GM21390 (cell line): ENCODE measurements at regions not wholly inside any gene's neighbourhood (a gene's known extent, or its start where the extent isn't known, plus 50 kb on each side); places are given as distances from the start of the nearest gene placed in this dataset.
"Not testable (repeated sequence)": the region's sequence is repeated elsewhere in the genome, so short reads cannot be mapped to it uniquely, and the experiment has no call there.

Source experiments
- ATAC-seq: cut with Tn5 transposase; IDR thresholded peaks from one replicate; pipeline ENCODE4 v1.9.1; 2021; ENCODE audit not compliant: unreplicated experiment

GRCh38 chr6:99668036-99668705 is 61.5 kb downstream of the PRDM13 start:
- no peak for ATAC-seq

GRCh38 chr6:99689916-99690685 is 83.5 kb downstream of the PRDM13 start:
- no peak for ATAC-seq

GRCh38 chr6:99702287-99702686 is 95.7 kb downstream of the PRDM13 start:
- not testable (repeated sequence) for ATAC-seq

GRCh38 chr6:99709062-99709461 is 102.4 kb downstream of the PRDM13 start:
- ATAC-seq, result no peak

- no peak for ATAC-seq
Observed at GRCh38 chr6:99711302-99711701, 104.7 kb downstream of the PRDM13 start.

GRCh38 chr6:99711925-99712324 is 105.3 kb downstream of the PRDM13 start:
- ATAC-seq, result no peak

GRCh38 chr6:99712519-99712918 is 105.9 kb downstream of the PRDM13 start:
- ATAC-seq, result no peak

GRCh38 chr6:99722043-99722442 is 115.4 kb downstream of the PRDM13 start:
- not testable (repeated sequence) for ATAC-seq

- ATAC-seq, result not testable (repeated sequence)
Observed at GRCh38 chr6:99730237-99730636, 123.6 kb downstream of the PRDM13 start.

GRCh38 chr6:99736302-99736701 is 129.7 kb downstream of the PRDM13 start:
- no peak for ATAC-seq

- no peak for ATAC-seq
Observed at GRCh38 chr6:99739526-99739925, 132.9 kb downstream of the PRDM13 start.

GRCh38 chr6:99741092-99741491 is 134.5 kb downstream of the PRDM13 start:
- ATAC-seq, result no peak

GRCh38 chr6:99743647-99744046 is 137.0 kb downstream of the PRDM13 start:
- no peak for ATAC-seq

- ATAC-seq, result no peak
Observed at GRCh38 chr6:99745651-99746050, 139.0 kb downstream of the PRDM13 start.

- ATAC-seq, result peak; percentile 96
Observed at GRCh38 chr6:99746261-99746895, 139.7 kb downstream of the PRDM13 start.

- ATAC-seq, result no peak
Observed at GRCh38 chr6:99761711-99762110, 155.1 kb downstream of the PRDM13 start.

- ATAC-seq, result no peak
Observed at GRCh38 chr6:99768166-99768565, 161.5 kb downstream of the PRDM13 start.

GRCh38 chr6:99779631-99780555 is 173.3 kb downstream of the PRDM13 start:
- ATAC-seq, result no peak

GRCh38 chr6:99780556-99780885 is 173.9 kb downstream of the PRDM13 start:
- no peak for ATAC-seq

GRCh38 chr6:99789767-99790166 is 183.1 kb downstream of the PRDM13 start:
- no peak for ATAC-seq

GRCh38 chr6:99790679-99791078 is 184.0 kb downstream of the PRDM13 start:
- no peak for ATAC-seq
